Stimulated activated CD8-positive, alpha-beta memory T cell treated with anti-CD3 and anti-CD28 coated beads, Interleukin-2, amount 100 ng/mL, for 48 hours (primary cell): ENCODE measurements at regions not wholly inside any gene's neighbourhood (a gene's known extent, or its start where the extent isn't known, plus 50 kb on each side); places are given as distances from the start of the nearest gene placed in this dataset.
"Not testable (repeated sequence)": the region's sequence is repeated elsewhere in the genome, so short reads cannot be mapped to it uniquely, and the experiment has no call there.

Experiments used
- DNase-seq, 2 donors: peaks; one replicate each; pipeline ENCODE4 v3.0.0-alpha.2; 2020; ENCODE audit warnings: low read depth in 2 of 2

DNA sequence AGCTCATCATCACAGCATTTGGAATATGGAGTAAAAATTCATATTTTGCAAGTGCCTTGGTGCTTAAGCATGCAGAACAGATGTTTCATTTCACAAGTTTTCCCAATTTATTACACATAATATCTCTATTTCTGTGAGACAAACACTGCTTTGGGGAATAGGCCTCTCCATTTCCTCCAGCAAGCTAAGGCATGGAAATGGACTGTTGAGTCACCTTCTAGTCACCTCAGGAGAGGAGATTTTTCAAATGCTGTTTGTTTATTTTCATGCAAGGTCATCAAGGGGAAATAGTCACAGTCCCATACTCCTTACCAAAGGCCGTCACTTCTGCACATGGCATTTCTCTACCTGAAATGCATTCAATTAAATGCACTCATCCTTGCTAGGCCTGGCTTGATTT lies 57.4 kb upstream of the NUTM2D start:
- DNase-seq, result not testable (repeated sequence)

DNA sequence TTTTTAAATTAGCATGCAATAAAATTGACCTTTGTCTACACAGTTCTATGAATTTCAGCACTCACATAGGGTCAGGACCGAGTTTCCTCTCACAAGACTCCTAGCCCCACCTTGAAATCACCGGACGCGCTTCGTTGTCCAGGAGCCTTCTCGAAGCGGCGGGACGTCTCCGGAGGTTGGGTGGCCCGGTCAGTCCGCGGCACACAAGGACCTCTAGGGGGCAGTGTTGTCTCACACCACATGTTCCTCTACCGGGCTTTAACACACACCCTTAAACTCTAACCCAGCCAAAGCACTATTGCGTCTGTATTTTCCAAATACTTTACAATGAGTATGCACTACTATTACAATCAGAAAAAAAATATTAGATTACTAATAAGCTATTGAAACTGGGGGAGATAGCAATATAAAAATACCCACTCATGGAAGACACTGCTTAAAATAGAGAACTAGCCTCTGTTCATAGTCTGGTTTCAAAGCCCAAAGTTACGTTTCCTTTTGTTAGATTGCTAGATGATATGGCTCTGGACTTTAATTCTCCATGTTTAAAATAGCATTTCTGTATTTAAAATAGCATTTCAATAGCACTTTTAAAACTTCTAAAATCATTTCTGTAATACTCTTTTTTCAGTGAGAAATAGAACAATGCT lies 56.0 kb upstream of the NUTM2D start:
- peak; percentile 19 to 33 for DNase-seq

DNA sequence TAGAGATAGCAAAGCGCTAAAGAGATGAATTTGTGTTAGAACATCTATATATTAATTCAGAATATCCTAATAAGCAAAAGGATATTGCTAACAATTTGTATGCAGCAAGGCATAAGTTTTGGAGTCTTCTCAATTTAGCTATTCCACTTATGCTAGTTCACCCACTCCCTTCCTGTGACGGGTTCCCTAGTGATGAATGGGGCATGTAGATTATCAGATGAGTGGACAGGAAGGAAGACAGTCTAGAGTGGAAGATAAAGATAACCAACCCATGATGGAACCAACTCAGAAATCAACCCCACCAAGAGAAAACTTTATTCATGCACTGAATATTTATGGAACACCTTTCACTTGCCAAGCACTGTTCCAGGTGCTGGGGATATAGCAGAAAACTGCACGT lies 55.4 kb upstream of the NUTM2D start:
- not testable (repeated sequence) for DNase-seq

DNA sequence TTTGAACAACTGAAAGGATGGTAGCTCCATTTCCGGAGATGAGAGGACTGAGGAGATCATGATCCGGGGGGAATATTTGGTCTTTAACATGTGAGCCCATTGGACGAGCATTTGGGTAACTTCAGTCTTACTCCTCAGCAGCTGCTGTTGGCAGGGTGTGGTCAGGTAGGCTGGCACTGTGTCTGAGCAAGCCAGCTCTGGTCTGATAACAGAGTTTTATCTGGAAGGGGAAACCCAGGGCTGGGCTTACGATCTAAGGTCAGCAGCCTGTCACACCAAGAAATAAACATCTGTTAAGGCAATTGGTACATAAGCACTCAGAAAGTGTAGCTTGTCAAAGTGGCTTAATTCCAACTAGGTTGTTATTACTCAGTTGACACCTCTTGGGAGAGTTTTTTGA lies 53.8 kb upstream of the NUTM2D start:
- DNase-seq, result not testable (repeated sequence)

DNA sequence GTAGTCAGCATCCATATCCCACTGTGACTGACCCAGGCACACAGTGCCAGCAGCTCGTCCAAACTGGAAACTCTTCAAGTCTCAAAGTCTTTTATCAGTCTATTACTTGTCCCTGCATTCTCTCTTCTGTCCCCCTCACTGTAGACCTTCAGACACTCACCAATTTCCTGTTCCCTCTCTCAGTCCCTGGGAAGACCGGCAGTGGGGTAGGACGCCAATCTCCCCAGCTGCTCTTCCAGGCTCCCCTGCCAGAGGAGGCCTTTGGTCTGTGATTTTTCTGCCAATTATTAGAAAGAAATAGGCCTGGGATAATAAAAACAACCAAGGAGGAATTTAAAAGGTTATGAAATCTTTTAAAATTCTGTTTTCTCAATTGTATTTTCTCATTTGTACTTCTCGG lies 50.9 kb upstream of the NUTM2D start:
- DNase-seq, result not testable (repeated sequence)
